ENCODE measurements at regions not wholly inside any gene's neighbourhood (a gene's known extent, or its start where the extent isn't known, plus 50 kb on each side); places are given as distances from the start of the nearest gene placed in this dataset.

- H3K27me3 ChIP-seq (ENCODE audit: control insufficient read depth in 2 of 2, insufficient read depth in 2 of 2, low read length in 2 of 2) = no peaks in the 10 kb centered on the region
- H3K36me3 ChIP-seq (ENCODE audit: control insufficient read depth in 2 of 2, extremely low read depth in 1 of 2, insufficient read depth in 2 of 2, low read length in 2 of 2) = no peaks in the 10 kb centered on the region
- H3K4me2 ChIP-seq (ENCODE audit: insufficient read depth, low read length) = no peak overlapping the region
- no peaks in the 10 kb centered on the region for H3K79me2 ChIP-seq (ENCODE audit: control insufficient read depth, insufficient read depth, low read length)
- CTCF ChIA-PET = no interaction called here
- no peak overlapping the region for H3K4me3 ChIP-seq (replicated peaks in 1 of 3; ENCODE audit: insufficient read depth in 1 of 3, low read depth in 1 of 3, low read length in 3 of 3)
- H4K20me1 ChIP-seq (replicated peaks; ENCODE audit: control insufficient read depth, extremely low read depth, insufficient read depth, low read length) = no peaks in the 10 kb centered on the region
- H2AFZ ChIP-seq (ENCODE audit: low read depth, low read length) = no peak overlapping the region
- intact Hi-C loops (cut with micrococcal nuclease) (no loop called here), dilution Hi-C loops (cut with MboI; ENCODE audit: extremely low pct_ligation_motif_present, low sequenced_read_pairs) (no loop called here)
- POLR2A ChIA-PET = no interaction called here
- no peaks in the 10 kb centered on the region for H3K4me1 ChIP-seq (ENCODE audit: control insufficient read depth, extremely low read depth, insufficient read depth, low read length)
- DNase-seq (ENCODE audit: low read depth, low spot score) (no peak), FAIRE-seq (no peak)
- H3K9ac ChIP-seq (replicated peaks; ENCODE audit: extremely low read depth, insufficient read depth, low read length) = no peak overlapping the region
- no peak overlapping the region for H3K27ac ChIP-seq (ENCODE audit: insufficient read depth, low read depth, low read length)
- TF ChIP-seq MYC (IDR thresholded peaks at IDR 0.05; ENCODE audit: low read depth, low read length) = no peak
- TF ChIP-seq POLR2A (IDR thresholded peaks at IDR 0.05; ENCODE audit: low read depth, low read length) = no peak
- no peak for TF ChIP-seq CTCF (IDR thresholded peaks at IDR 0.05; ENCODE audit: extremely low read depth in 1 of 2, insufficient read depth in 1 of 2, low read depth in 1 of 2, low read length in 2 of 2)
- TF ChIP-seq JUN (IDR thresholded peaks at IDR 0.05; ENCODE audit: borderline replicate concordance, insufficient read depth, insufficient read length, low read depth) = no peak
- TF ChIP-seq MAX (IDR thresholded peaks at IDR 0.05; ENCODE audit: insufficient read depth, insufficient read length) = no peak
- TF ChIP-seq EZH2 (IDR thresholded peaks at IDR 0.05; ENCODE audit: borderline replicate concordance, low read depth, low read length, severe bottlenecking) = no peak
- TF ChIP-seq POLR2AphosphoS5 (IDR thresholded peaks at IDR 0.05; ENCODE audit: insufficient read depth, low read depth, low read length) = no peak
- TF ChIP-seq FOS (IDR thresholded peaks at IDR 0.05; ENCODE audit: borderline replicate concordance, insufficient read depth, low read length) = no peak
- no peak for TF ChIP-seq GATA2 (IDR thresholded peaks at IDR 0.05; ENCODE audit: insufficient read depth, insufficient read length, low read depth, low read length)
- H3K9me3 ChIP-seq (replicated peaks; ENCODE audit: control insufficient read depth, insufficient read depth, low read length) = no peaks in the 10 kb centered on the region
- no TSS peak for BruUV-seq (replicated peaks)
- H3K9me1 ChIP-seq (replicated peaks; ENCODE audit: control insufficient read depth, extremely low read depth, insufficient read depth, low read length) = no peaks in the 10 kb centered on the region
Observed at GRCh38 chr2:67510745-67511144, 113.6 kb downstream of the ETAA1 start.
